Uterus (tissue), 3 donors: ENCODE measurements at regions not wholly inside any gene's neighbourhood (a gene's known extent, or its start where the extent isn't known, plus 50 kb on each side); places are given as distances from the start of the nearest gene placed in this dataset.

Experiments used
- DNase-seq, 2 donors: peaks; one replicate each; pipeline ENCODE4 v3.0.0-alpha.2; 2019 to 2020
- H3K27ac ChIP-seq, 2 donors: fragments of 200-600 bp; sonication (generic); 1 replicate in 1 of 2; 2 replicates in 1 of 2; pipeline ENCODE4 v1.5.1; 2016 to 2018
- H3K27me3 ChIP-seq, 2 donors: fragments of 200-600 bp; sonication (generic); one replicate each; pipeline ENCODE4 v1.5.1; 2018 to 2019; ENCODE audit warnings: control low read depth in 1 of 2
- H3K36me3 ChIP-seq, 2 donors: fragments of 200-600 bp; sonication (generic); one replicate each; pipeline ENCODE4 v1.5.1; 2019; ENCODE audit warnings: control low read depth in 1 of 2
- H3K4me1 ChIP-seq, 2 donors: fragments of 200-600 bp; sonication (generic); one replicate each; pipeline ENCODE4 v1.5.1; 2018 to 2019; ENCODE audit warnings: control low read depth in 1 of 2
- H3K4me3 ChIP-seq, 2 donors: fragments of 200-600 bp; sonication (generic); 1 replicate in 1 of 2; 2 replicates in 1 of 2; pipeline ENCODE4 v1.5.1; 2018 to 2019; ENCODE audit warnings: mild to moderate bottlenecking in 1 of 2
- H3K9me3 ChIP-seq, 2 donors: fragments of 200-600 bp; sonication (generic); one replicate each; pipeline ENCODE4 v1.5.1; 2019; ENCODE audit warnings: control low read depth in 1 of 2
- POLR2A ChIP-seq, 2 donors: fragments of 450-650 bp; IDR thresholded peaks; one replicate each; pipeline ENCODE4 v1.6.1; 2016; ENCODE audit warnings: antibody characterized with exemption in 2 of 2, mild to moderate bottlenecking in 1 of 2, moderate library complexity in 1 of 2
- intact Hi-C: fragments of 100-400 bp; cut with DNase I; formaldehyde crosslinking; loops from one replicate; pipeline ENCODE4 v1.15.1; 2023; ENCODE audit warnings: low total_unique reads
- TF ChIP-seq, protein P1 (sequence below), 4 experiments: fragments of 200-600 bp in 2 of 4; fragments of 450-650 bp in 2 of 4; sonication (generic) in 2 of 4; IDR thresholded peaks; one replicate each; pipeline ENCODE4 v1.5.1; 2016 to 2019; ENCODE audit warnings: antibody characterized with exemption in 4 of 4, mild to moderate bottlenecking in 2 of 4, moderate library complexity in 1 of 4
- donor health status: DM: yes; HTN: yes; CAD: no.

DNA sequence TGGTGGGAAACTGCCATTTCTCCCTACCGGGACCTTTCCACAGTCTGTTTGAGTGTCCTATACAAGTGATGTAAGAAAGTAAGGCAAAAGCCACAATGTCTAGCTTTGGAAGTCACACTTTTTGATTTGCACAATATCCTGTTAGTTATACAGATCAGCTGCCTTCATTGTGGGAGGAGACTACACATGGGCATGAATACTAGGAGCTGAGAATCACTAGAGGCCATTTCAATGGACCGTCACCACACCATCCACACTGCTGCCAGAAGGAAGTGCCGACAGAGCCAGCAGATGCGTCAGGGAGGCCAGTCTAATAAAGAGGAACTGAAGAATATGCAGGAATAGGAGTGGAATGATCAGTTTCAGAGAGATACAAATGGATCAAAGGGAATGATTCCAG, 65.8 kb downstream of the SCN11A start:
- no peaks in the 10 kb centered on the region for H3K27me3 ChIP-seq
- H3K9me3 ChIP-seq = no peaks in the 10 kb centered on the region

DNA sequence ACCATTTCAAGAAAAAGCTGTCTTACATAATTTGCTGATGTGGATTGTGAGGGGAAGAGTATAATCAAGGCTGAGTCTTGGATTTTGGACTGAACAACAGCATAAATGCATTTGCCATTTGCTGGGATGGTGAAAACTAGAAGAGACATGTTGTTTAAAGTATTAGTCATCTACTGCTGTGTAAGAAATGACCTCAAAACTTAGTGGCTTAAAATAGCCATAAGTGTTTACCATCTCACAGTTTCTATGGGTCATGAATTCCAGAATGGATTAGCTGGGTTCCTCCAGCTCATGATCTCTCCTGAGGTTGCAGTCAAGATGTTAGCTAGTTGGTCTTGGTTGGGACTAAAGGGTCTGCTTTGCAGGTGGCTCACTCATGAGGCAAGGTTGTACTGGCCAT, 66.2 kb downstream of the SCN11A start:
- Histone ChIP-seq H3K4me1 (no peaks in the 10 kb centered on the region), H3K4me3 (no peak overlapping the region), H3K9me3 (no peaks in the 10 kb centered on the region), H3K36me3 (no peaks in the 10 kb centered on the region), H3K27ac (no peak overlapping the region), H3K27me3 (no peaks in the 10 kb centered on the region)
- TF ChIP-seq, protein P1, sequence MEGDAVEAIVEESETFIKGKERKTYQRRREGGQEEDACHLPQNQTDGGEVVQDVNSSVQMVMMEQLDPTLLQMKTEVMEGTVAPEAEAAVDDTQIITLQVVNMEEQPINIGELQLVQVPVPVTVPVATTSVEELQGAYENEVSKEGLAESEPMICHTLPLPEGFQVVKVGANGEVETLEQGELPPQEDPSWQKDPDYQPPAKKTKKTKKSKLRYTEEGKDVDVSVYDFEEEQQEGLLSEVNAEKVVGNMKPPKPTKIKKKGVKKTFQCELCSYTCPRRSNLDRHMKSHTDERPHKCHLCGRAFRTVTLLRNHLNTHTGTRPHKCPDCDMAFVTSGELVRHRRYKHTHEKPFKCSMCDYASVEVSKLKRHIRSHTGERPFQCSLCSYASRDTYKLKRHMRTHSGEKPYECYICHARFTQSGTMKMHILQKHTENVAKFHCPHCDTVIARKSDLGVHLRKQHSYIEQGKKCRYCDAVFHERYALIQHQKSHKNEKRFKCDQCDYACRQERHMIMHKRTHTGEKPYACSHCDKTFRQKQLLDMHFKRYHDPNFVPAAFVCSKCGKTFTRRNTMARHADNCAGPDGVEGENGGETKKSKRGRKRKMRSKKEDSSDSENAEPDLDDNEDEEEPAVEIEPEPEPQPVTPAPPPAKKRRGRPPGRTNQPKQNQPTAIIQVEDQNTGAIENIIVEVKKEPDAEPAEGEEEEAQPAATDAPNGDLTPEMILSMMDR (IDR thresholded peaks at IDR 0.05) = no peak
- no peak for TF ChIP-seq POLR2A (IDR thresholded peaks at IDR 0.05)
- intact Hi-C loops = no loop called here
- no peak for DNase-seq

More for the DNA sequence above, 65.8 kb downstream of the SCN11A start:
- Histone ChIP-seq H3K4me1 (no peaks in the 10 kb centered on the region), H3K36me3 (no peaks in the 10 kb centered on the region), H3K4me3 (no peak overlapping the region), H3K27ac (no peak overlapping the region)
- TF ChIP-seq, protein P1 (IDR thresholded peaks at IDR 0.05) = no peak
- no peak for TF ChIP-seq POLR2A (IDR thresholded peaks at IDR 0.05)
- DNase-seq = no peak
- intact Hi-C loops = no loop called here

DNA sequence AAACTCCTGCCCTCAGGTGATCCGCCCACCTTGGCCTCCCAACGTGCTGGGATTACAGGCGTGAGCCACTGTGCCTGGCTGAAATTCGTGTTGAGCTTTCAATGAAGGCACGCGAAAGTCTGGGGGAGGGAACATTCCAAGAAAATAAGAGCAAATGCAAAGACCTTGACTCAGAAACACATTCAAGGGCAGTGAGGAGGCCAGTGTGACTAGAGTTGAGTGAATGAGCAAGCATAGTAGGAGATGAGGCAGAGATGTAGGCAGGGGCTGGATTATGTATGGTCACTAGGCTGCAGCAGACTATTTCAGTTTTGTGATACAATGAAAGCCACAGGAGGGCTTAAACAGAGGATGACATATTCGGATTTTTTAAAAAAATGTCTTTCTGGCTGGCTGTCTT, 67.0 kb downstream of the SCN11A start:
- Histone ChIP-seq H3K4me1 (no peaks in the 10 kb centered on the region), H3K27me3 (no peaks in the 10 kb centered on the region)
- DNase-seq = no peak

DNA sequence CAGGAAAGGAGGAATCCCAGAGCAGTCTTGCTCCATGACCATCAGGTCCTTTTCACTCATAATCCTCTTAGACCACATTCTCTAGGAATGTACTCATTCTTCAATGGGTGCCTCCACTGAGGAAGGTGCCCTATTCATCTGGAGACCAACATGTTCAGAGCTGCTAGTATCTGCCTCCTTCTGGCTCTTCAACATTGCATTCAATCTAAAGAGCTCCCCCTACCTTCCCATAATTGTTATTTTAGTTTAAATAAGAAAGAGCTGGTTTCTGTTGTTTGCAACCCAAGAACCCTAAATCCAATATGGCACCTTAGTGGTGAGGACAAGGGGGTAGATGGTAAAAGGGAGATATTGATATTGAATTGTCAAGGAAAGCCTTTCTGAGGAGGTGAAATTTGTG, 67.6 kb downstream of the SCN11A start:
- no peaks in the 10 kb centered on the region for H3K9me3 ChIP-seq
- no peak overlapping the region for H3K27ac ChIP-seq
- no peaks in the 10 kb centered on the region for H3K36me3 ChIP-seq
- no peaks in the 10 kb centered on the region for H3K4me1 ChIP-seq
- no peak for DNase-seq
- intact Hi-C loops = no loop called here
- no peak overlapping the region for H3K4me3 ChIP-seq
- TF ChIP-seq, protein P1 (IDR thresholded peaks at IDR 0.05) = no peak
- TF ChIP-seq POLR2A (IDR thresholded peaks at IDR 0.05) = no peak
- H3K27me3 ChIP-seq = no peaks in the 10 kb centered on the region

More for the DNA sequence above, 67.0 kb downstream of the SCN11A start:
- intact Hi-C loops = no loop called here
- Histone ChIP-seq H3K4me3 (no peak overlapping the region), H3K9me3 (no peaks in the 10 kb centered on the region), H3K36me3 (no peaks in the 10 kb centered on the region), H3K27ac (no peak overlapping the region)
- no peak for TF ChIP-seq POLR2A (IDR thresholded peaks at IDR 0.05)
- TF ChIP-seq, protein P1 (IDR thresholded peaks at IDR 0.05) = no peak

DNA sequence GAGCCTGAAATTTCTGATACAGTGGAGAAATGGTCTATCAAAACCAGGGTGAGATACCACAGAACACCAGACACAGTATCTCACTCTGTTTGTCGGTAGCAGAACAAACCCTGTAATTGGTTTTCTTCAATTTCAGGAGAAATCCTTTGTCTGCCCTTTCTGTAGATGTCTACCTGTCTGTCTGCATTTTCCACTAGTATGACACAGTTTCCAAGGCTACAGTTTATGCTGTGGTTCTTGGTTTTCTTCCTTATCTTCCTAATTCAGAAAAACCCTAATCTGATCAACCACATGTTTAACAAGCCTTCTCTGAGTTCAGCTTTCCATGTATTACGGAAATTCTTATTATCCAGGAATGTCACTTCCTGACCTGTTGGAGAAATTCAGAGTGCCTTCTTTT, 70.8 kb downstream of the SCN11A start:
- Histone ChIP-seq H3K27me3 (no peaks in the 10 kb centered on the region), H3K27ac (no peak overlapping the region), H3K36me3 (no peaks in the 10 kb centered on the region), H3K4me3 (no peak overlapping the region), H3K9me3 (no peaks in the 10 kb centered on the region), H3K4me1 (no peaks in the 10 kb centered on the region)
- DNase-seq = no peak
- TF ChIP-seq, protein P1 (IDR thresholded peaks at IDR 0.05) = no peak
- intact Hi-C loops = no loop called here
